ENCODE measurements at regions not wholly inside any gene's neighbourhood (a gene's known extent, or its start where the extent isn't known, plus 50 kb on each side); places are given as distances from the start of the nearest gene placed in this dataset.

- in situ Hi-C loops (cut with MboI; ENCODE audit: low sequenced_read_pairs) = no loop called here
- POLR2A ChIA-PET (ENCODE audit: unreplicated experiment) = no interaction called here
- no TSS peak for BruUV-seq (replicated peaks)
Observed at GRCh38 chr12:84689638-84690037, 223.0 kb downstream of the SLC6A15 start.

More at GRCh38 chr12:84689638-84690037, 223.0 kb downstream of the SLC6A15 start:
- 40% methylated on average over 1 of the region's 9 CpGs; no CpG with 5 or more reads in 1 of the 2 experiments for WGBS, 2 experiments (ENCODE audit: extremely low coverage in 2 of 2, insufficient read length in 1 of 2)
- Histone ChIP-seq H2BK20ac (ENCODE audit: low read depth, low read length) (no peak overlapping the region), H2BK5ac (ENCODE audit: low read depth, low read length, poor library complexity, severe bottlenecking) (no peak overlapping the region), H4K91ac (ENCODE audit: insufficient read depth, low read depth, low read length) (no peak overlapping the region), H3K14ac (replicated peaks; ENCODE audit: low read depth, low read length) (no peak overlapping the region), H3K27me3 (ENCODE audit: control insufficient read depth, insufficient read depth, low read length) (no peaks in the 10 kb centered on the region), H3K23ac (ENCODE audit: low read depth, low read length) (no peak overlapping the region), H2AK5ac (ENCODE audit: low read depth, low read length) (no peak overlapping the region), H3K18ac (ENCODE audit: low read depth, low read length) (no peak overlapping the region), H4K20me1 (ENCODE audit: insufficient read depth, low read length) (no peaks in the 10 kb centered on the region), H2AFZ (replicated peaks; ENCODE audit: low read length, poor library complexity) (no peak overlapping the region), H4K8ac (ENCODE audit: low read depth in 2 of 2, low read length in 2 of 2) (no peak overlapping the region), H3K36me3 (ENCODE audit: control insufficient read depth, insufficient read depth, low read length) (no peaks in the 10 kb centered on the region), H3K56ac (ENCODE audit: extremely low read depth, insufficient read depth, low read length) (no peak overlapping the region), H3K79me1 (ENCODE audit: low read depth in 1 of 2, low read length in 2 of 2) (no peaks in the 10 kb centered on the region), H2BK15ac (ENCODE audit: low read depth, low read length) (no peak overlapping the region), H3K4ac (ENCODE audit: low read depth, low read length) (no peak overlapping the region), H2BK120ac (ENCODE audit: low read depth, low read length) (no peak overlapping the region), H3K4me3 (ENCODE audit: insufficient read depth, low read depth, low read length) (no peak overlapping the region), H3K4me2 (ENCODE audit: low read depth, low read length) (no peak overlapping the region), H3K9ac (ENCODE audit: low read depth, low read length) (no peak overlapping the region), H2AK9ac (replicated peaks; ENCODE audit: low read depth, low read length, poor library complexity) (no peak overlapping the region), H4K5ac (ENCODE audit: low read depth, low read length) (no peak overlapping the region), H3K27ac (ENCODE audit: insufficient read depth, low read length) (no peak overlapping the region), H3K9me1 (ENCODE audit: insufficient read depth, low read length) (no peaks in the 10 kb centered on the region), H3K9me3 (ENCODE audit: control insufficient read depth, insufficient read depth, low read length) (no peaks in the 10 kb centered on the region), H3K4me1 (ENCODE audit: control insufficient read depth, insufficient read depth, low read length) (no peaks in the 10 kb centered on the region)
- dilution Hi-C loops (cut with HindIII; ENCODE audit: low sequenced_read_pairs, unreplicated experiment) = no loop called here
- DNase-seq (no peak), ATAC-seq (ENCODE audit: low read depth) (no peak)
- CTCF ChIA-PET = no interaction called here
- intact Hi-C loops (cut with micrococcal nuclease) = no loop called here
- TF ChIP-seq MAZ (IDR thresholded peaks at IDR 0.05; ENCODE audit: borderline replicate concordance, low read depth, low read length) = no peak
- no peak for TF ChIP-seq MXI1 (IDR thresholded peaks at IDR 0.05; ENCODE audit: borderline replicate concordance, low read depth, low read length)
- TF ChIP-seq POLR2A (IDR thresholded peaks at IDR 0.05; ENCODE audit: low read depth, low read length) = no peak
- TF ChIP-seq, protein P1, sequence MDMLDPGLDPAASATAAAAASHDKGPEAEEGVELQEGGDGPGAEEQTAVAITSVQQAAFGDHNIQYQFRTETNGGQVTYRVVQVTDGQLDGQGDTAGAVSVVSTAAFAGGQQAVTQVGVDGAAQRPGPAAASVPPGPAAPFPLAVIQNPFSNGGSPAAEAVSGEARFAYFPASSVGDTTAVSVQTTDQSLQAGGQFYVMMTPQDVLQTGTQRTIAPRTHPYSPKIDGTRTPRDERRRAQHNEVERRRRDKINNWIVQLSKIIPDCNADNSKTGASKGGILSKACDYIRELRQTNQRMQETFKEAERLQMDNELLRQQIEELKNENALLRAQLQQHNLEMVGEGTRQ (IDR thresholded peaks at IDR 0.05; ENCODE audit: low read depth, low read length) = no peak
- no peak for TF ChIP-seq CHD1 (IDR thresholded peaks at IDR 0.05; ENCODE audit: low read depth, low read length)
- no peak for TF ChIP-seq MAFK (IDR thresholded peaks at IDR 0.05; ENCODE audit: low read depth, low read length)
- TF ChIP-seq SMC3 (IDR thresholded peaks at IDR 0.05; ENCODE audit: low read depth, low read length) = no peak
- TF ChIP-seq BHLHE40 (IDR thresholded peaks at IDR 0.05; ENCODE audit: low read depth, low read length) = no peak
- TF ChIP-seq CTCF (conservative IDR thresholded peaks at IDR 0.05; ENCODE audit: low read depth, low read length) = no peak
- TF ChIP-seq CEBPB (IDR thresholded peaks at IDR 0.05; ENCODE audit: low read depth, low read length) = no peak
- TF ChIP-seq, protein P2, sequence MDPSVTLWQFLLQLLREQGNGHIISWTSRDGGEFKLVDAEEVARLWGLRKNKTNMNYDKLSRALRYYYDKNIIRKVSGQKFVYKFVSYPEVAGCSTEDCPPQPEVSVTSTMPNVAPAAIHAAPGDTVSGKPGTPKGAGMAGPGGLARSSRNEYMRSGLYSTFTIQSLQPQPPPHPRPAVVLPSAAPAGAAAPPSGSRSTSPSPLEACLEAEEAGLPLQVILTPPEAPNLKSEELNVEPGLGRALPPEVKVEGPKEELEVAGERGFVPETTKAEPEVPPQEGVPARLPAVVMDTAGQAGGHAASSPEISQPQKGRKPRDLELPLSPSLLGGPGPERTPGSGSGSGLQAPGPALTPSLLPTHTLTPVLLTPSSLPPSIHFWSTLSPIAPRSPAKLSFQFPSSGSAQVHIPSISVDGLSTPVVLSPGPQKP (IDR thresholded peaks at IDR 0.05; ENCODE audit: borderline replicate concordance, low read depth, low read length) = no peak
- TF ChIP-seq RCOR1 (IDR thresholded peaks at IDR 0.05; ENCODE audit: insufficient replicate concordance, low read length) = no peak
- no peak for TF ChIP-seq FOS (IDR thresholded peaks at IDR 0.05; ENCODE audit: low read depth, low read length)
- no peak for TF ChIP-seq NFE2L2 (IDR thresholded peaks at IDR 0.05; ENCODE audit: low read depth, low read length)
- no peak for TF ChIP-seq RFX5 (IDR thresholded peaks at IDR 0.05; ENCODE audit: low read depth, low read length)
- TF ChIP-seq RAD21 (IDR thresholded peaks at IDR 0.05; ENCODE audit: low read length) = no peak

All from IMR-90 (cell line).